HG03571 (cell line): ENCODE measurements at regions not wholly inside any gene's neighbourhood (a gene's known extent, or its start where the extent isn't known, plus 50 kb on each side); places are given as distances from the start of the nearest gene placed in this dataset.

Experiments used
- ATAC-seq: cut with Tn5 transposase; IDR thresholded peaks from one replicate; pipeline ENCODE4 v1.9.1; 2021; ENCODE audit not compliant: unreplicated experiment

DNA sequence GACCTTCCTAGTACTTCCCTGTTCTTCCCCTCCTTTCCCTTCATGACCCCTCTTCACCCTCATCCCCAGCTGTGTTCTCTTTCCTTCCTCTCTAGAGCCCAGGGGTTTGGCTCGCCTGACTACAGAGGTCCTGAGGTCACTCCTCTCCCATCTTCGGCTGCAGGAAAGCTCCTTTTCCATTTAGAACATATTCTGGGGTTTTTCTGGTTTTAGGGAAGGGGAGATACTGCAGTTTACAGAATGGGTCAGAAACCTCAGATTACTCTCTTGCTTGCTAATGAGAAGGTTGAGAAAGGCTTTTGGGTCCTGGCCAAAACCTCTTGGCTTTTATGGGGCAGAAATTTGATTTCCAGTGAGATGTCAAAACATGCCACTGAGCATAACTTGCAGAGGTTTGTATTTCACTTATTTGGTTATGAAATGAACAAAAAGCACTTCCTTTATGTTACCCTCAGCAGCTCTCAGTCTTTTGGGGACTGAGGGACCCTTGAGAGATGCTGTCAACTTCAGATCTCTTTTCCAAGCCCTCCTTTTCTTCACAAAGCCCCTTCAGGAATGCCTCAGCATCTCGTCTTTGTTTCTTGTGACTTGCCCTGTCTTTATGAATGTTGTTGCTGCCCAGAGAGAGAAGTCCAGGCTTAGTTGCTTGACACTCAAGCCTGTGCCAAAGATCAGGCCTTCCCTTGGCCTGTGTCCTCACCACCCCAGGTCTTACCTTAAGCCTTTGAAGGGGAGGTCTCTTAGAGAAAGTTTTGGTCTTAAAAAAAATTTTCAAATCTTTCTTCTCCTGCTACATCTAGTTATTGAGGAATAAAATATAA lies 121.7 kb upstream of the TPM1 start:
- ATAC-seq = no peak

DNA sequence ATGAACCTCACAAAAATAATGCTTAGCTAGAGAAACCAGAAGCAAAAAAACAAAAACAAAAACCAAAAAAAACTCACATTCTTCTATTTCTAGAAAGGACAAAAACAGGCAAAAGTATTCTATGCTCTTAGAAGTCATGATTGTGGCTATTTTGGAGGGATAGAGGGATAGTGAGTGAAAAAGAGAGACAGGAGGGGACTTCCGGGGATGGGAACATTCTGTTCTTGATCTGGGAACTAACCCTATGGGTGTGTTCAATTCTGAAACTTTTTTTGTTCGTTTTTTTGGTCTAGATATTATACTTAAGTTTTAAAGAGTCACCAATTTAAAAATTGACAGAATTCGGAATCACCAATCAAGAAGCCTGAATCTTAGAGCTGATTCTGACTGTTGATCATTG lies 120.0 kb upstream of the TPM1 start:
- ATAC-seq = no peak

DNA sequence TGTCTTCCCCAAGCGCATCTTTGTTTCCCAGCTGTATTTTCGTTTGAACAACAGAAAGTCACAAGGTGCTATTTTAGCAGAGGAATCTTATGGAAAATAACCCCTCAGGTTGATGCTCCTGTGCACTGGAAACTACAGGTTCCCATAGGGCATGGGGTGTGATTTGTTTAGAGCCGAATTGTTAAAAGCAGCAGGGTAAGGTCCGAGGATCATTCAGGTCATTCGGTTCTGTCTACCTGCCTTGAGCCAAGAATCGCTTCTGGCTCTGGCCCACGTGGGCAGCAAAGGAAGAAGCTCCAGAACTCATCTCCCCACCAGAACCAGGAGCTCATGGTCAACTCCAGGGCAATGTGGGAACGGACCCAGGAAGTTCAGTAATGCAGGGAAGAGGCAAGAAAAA lies 116.7 kb upstream of the TPM1 start:
- no peak for ATAC-seq

DNA sequence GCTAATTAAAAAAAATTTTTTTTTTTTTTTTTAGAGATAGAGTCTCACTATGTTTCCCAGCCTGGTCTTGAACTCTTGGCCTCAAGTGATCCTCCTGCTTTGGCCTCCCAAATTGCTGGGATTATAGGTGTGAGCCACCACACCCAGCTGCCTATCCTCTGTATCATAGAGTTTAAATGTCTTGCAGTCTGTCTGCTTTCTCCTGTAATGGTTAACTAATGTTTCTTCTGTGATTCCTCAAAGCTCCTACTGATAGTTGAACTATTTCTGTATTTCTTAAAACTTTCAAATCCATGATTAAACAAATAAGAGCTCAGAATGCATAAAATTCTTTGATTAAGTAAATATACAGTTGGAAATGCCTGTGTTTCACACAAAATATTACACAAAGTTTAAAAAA lies 115.4 kb upstream of the TPM1 start:
- no peak for ATAC-seq

DNA sequence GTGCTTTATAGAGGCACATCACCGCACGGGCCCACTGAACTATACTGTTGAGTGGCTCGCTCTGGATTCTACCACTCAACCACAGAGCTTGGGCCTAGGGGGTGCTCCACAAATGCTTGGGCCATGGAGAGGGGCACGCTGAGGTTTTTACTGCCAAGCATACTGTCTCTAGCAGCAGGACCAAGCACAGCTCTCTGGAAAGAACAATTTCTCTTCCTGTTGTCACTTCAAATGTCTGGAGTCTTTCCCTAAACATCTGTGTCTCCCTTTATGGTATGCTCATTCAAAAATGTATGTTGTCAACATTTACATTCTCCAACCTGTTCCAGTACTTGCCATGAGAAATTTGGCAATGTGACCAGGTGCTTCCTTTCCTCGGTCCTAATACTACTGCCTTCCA lies 114.7 kb upstream of the TPM1 start:
- no peak for ATAC-seq

DNA sequence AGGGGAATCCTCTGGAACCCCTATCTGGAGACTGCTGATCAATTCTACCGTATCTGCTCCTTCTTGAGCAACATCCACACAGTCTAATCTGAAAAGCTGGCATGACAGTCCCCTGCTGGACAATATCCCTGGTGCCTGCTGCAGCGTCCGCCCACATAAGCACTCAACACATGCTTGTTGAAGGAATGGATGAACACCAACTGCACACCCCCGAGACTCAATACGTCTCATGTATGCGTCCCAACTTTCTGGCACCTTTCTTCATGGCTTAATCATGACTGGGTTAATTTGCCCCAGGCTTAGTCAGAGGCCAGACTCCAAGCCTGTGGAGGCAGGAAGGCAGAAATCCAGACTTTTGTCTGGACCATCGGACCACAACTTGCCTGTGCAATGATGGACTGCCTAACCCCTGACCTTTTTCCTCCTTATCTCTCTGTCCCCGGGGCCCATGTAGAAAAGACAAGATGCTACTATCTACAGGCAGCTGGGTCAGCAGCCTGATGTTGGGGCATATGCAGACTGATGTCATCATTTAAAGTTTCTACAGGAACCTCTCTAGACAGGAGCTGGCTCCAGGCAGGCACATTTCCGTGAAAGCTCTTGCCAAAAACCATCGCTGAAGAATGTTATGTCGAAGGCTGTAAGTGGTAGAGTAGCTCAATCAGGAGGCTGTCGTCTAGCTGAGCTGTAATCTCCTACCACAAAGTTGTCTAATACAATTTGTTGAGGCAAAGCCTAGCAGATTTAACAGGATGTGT lies 114.1 kb upstream of the TPM1 start:
- ATAC-seq = no peak

DNA sequence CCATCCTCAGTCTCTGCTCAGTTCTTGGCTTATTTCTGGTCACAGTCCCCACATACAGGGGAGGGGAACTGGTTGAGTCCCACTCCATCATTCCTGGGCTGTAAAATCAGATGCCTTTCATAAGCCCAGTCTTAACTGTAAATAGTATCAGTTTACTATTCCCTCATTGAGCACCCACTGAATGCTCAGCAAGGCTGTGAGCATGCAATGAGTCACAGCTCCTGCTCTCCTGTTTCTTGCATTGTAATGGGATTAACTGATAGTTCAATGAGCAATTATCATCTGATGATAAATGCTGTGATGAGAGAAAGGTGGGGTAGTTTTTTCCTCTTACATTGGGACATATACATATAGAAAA lies 113.6 kb upstream of the TPM1 start:
- no peak for ATAC-seq

DNA sequence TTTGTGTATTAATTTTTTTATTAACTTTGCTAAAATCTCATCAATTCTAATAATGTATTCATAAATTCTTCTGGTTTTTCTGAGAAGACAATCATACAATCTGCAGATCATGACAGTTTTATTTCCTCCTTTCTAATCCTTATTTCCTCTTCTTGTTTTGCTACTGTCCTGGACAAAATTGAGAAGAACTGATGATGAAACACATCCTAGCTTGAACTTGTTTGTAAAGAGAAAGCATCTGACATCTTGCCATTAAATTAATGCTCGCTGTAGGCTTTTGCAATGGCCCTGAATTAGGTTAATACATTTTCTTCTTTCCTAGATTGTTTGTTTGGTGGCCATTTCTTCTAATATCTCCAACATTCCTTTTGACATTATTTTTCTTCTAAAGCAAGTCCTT lies 110.9 kb upstream of the TPM1 start:
- no peak for ATAC-seq

DNA sequence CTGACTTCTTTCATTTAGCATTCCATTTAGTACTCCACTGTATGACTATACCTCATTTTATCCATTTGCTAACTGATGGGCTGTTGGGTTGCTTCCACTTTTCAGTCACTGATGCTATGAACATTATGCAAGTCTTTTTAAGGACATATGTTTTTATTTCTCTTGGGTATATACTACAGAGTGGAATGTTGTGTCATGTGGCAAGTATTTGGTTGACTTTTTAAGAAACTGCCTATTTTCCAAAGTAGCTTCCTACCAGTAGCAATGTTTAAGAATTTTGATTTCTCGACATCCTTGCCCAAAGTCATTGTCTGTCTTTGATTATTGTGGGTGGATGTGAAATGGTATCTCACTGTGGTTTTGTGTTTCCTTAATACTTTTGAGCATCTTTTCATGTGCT lies 110.1 kb upstream of the TPM1 start:
- no peak for ATAC-seq

DNA sequence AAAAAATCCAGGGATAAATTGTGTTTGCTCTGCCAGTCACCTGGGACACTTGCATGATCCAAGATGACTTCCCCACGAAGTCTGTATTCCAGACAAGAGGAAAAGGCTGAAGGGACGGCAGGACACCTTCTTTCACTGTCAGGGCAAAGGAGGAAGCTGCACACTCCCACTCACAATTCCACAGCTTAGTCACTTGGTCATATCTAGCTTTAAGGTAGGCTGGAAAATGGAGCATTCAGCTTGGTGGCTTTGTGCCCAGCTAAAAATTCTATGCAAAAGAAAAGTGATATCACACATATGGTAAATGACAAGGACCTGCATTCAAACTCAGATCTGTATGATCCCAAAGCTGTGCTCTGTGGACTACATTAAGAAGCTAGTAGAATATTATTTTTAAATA lies 109.2 kb upstream of the TPM1 start:
- no peak for ATAC-seq

DNA sequence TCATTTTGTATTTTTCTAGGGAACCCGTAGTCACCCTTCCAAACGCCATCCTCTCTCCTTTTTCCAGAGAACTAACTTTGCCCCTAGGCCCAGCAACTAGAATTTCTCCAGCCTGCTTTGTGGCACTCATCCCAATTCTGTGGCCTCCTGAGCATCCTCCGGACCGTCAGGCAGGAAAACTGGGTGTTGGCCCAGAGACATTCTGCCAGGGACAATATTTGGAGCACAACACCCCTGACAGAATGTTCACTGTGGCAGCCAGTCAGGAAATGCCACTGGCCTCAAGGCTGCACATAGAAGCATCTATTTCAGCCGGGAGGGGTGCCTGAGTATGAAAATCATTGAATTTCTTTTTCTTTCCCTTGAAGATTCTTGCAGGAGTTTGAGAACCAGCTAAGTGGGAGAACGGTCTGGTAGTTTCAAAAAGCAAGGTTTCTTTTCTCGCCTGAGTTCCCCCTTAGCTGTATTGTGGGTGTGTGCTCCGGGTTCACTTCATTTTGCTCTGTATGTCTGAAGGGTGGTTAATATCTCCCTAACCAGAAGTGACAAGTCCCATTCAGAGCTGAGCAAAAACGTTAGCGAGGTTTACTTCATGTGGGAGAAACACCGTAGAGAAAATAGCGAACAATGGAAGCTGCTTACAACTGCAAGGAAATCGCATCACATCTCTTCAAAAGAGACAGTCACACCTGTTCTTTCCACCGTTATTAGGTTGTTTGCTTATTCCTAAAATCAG lies 108.1 kb upstream of the TPM1 start:
- ATAC-seq = no peak

DNA sequence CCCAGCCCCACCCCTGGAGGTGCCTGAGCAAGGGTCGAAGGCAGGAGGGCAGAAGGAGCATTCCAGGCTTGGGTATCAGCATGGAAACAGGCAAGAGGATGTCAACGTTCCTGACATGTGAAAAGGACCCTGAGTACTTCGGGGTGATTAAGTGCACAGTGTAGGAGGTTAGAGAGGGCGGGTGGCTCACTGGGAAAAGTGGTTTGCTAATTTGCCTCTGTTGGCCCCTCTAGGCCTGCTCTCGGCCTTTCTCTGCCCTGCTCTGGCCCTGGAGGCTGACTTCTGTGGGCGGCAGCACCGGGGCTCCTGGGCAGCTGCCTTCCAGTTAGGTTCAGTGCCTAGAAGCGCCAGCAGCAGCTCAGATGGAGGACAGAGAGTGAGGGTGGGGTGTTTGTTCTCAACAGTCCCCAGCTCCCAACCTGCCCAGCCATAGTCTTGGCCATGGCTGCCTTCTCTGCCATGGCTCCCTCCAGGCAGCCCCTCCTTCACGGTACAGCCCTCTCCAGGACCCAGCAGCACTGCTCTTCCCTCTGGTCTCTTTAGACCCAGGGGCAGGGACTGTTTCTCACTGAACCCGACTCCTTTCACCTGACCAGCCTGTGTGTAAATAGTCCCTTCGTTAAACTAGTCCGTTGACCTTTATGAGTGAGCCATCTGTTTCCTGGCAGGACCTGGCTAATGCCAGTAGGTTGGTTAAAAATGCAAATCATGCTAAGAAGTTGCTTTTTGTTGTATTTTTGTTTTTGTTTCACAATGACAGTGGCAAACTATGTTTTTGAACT lies 107.1 kb upstream of the TPM1 start:
- no peak for ATAC-seq

DNA sequence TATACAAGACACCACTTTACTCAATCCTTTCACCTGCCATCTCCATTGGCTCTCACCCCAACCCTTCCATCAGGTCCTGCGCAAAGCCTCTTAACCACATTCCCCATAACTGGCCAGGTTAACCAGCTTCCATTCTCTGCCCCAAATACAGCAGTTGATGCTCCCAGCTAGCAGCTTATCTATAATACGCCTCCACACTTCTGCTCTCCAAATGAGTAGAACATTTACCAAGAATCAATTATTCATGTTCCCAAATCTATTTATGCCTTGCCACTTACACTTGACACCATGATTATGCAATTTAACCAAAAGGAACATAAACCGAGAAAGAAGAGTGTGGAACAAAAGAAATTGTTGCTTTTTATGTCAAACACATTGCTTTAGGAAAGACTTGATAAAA lies 103.7 kb upstream of the TPM1 start:
- no peak for ATAC-seq

DNA sequence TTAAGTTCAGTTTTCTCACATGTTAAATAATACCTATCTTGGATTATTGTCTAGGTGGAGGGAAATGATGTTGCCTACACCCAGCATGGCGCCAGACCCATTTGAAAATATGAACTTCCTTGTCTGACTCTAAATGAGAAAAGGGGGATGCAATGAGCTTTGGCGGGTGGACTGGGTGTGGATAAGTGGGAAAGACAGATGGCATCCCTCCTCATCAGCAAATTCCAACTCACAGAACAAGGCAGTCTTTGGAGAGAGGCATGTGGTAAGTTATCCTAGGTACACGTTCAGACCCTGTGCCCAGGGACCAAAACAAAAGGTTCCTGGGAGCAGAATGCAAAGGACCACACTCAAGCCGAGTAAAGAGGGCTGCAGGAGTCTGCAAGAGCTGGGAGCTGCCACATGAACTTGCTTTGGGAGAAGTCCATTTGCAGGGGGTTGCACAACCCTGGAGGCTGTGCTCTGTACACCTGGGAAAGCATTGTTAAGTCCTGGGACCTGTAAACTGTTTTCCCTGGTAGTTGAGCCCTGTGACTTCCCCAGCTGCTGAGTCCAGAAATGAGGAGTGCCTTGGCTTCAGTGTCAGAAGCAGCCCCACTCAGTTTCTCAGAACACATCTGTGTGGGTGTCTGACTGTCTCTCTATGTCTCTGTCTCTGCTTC lies 102.3 kb upstream of the TPM1 start:
- ATAC-seq = no peak

DNA sequence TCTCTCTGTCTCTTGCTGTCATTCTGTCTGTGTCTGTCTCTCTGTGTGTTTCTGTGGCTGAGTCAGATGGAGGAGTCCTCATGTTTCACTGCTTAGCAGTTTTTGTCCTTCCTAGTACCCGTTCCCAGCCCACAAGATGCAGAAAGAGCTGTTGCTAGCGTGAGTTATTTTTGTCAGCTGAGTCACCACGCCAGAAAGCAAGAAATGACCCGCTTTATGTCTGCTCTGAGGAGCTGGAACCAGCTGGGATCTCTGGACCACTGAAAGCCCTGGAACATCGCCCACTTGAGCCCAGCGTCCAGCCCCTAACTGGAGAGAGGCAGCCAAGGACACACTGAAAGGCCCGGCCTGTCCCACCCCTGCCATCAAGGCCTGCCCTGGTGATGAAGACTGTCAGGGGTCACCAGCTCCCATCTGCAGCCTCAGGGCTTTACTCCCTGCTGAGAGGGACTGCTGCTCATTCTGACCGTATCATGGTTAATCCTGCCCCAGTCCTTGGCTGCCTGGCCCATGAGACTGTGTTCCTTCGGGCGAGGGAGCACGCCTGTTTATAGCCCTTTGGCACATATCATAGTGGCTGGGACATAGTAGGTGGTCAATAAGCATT lies 101.7 kb upstream of the TPM1 start:
- no peak for ATAC-seq

DNA sequence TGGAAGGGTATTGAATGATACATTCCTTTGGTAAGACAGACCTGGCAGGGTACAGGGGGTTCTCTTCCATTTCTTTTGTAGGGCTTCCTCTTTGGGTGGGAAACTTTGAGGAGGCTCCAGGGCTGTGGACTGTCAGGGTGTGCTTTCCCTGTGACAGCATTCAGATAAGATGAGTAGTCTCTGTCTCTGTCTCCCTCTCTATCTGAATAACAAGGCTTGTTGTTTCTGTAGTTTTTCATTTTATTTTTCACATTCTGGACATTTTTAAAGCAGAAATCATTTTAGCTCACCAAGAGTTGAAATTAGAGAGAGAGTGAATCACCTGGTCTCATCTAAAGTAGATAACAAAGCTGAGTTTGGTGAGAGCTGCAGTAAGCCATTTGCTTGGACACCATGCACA lies 100.8 kb upstream of the TPM1 start:
- ATAC-seq = no peak

DNA sequence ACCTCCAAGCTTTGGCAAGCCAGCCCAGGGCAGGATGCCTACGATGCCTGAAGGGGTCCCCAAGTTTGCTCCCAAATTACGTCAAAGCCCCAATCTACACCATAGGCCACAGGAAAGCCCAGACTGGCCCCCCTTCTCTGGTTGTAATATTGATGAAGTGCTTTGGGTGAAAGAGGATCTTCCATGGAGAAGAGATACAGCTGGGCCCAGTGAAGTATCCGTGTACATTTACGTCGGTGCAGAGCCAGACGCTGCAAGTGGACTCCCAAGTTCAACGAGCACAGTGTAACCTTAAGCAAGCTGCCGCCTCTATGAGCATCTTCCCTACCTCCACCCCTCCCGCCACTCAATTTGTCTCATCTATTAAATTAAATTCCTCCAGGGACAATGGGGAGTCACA lies 100.1 kb upstream of the TPM1 start:
- no peak for ATAC-seq

DNA sequence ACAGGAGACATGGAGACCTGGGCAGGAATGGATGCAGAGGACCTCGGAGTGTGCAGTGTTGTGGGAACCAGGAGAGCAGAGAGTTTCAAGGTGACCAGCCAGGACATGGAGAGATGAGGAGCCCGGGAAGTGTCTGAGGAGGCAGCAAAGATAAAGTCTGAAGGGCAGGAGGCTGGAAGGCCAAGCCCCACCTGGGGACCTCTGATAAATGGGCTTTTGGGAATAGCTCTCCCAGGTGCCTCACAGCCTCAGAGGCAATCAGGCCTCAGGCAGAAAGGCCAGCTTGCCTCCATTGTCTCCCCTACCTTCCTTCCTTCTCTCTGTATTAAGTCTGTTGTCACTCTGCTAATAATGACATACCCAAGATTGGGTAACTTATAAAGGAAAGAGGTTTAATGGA lies 97.5 kb upstream of the TPM1 start:
- ATAC-seq = no peak

DNA sequence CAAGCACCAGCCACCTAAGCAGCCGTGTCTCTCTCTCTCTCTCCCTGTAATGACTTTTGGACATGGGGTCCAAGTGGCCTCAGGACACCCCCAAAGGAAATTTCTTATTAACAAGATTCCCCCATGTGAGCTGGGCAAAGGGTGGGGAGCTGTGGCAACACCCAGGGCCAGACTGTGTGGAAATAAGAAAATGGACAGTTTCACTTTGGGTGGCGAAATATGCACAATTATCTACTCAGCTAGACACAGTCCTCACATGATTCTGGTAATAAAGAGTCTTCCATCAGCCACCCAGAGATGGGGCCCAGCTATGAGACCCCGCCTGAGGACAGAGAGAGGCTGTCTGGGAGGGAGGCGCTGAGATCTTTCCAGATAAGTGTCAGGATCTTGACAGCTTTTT lies 96.8 kb upstream of the TPM1 start:
- no peak for ATAC-seq

DNA sequence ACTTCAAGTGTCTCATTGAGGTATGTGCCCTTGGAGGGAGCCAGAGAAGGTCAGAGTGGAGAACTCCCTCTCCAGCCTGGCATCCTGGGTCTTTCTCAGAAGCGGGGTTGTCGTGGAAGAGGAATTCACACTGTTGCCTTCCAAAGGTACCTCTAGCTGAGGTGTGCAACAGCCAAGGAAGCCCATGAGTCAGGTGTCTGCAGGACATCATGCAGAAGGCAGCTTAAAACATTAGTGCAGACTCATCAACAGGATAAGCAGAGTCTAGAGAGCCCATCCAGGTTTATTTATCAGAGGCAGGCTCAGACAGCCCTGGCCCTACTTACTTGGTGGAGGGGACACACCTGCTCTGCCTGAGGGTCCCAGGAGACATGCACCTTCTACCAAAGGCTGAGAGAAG lies 95.6 kb upstream of the TPM1 start:
- no peak for ATAC-seq
